Middle frontal gyrus (tissue), 1 donor: ENCODE measurements at regions not wholly inside any gene's neighbourhood (a gene's known extent, or its start where the extent isn't known, plus 50 kb on each side); places are given as distances from the start of the nearest gene placed in this dataset.

Experiments
- DNase-seq: peaks from one replicate; pipeline ENCODE4 v3.0.0-alpha.2; 2015; ENCODE audit warnings: low spot score; ENCODE audit errors: extremely low spot score

- no peak for DNase-seq
These were observed 294.2 kb upstream of the SEMA6D start for GRCh38 chr15:47422881-47423665.

GRCh38 chr15:47427463-47427862 is 289.8 kb upstream of the SEMA6D start:
- DNase-seq, result no peak

GRCh38 chr15:47429376-47429775 is 287.9 kb upstream of the SEMA6D start:
- DNase-seq, result no peak

DNA sequence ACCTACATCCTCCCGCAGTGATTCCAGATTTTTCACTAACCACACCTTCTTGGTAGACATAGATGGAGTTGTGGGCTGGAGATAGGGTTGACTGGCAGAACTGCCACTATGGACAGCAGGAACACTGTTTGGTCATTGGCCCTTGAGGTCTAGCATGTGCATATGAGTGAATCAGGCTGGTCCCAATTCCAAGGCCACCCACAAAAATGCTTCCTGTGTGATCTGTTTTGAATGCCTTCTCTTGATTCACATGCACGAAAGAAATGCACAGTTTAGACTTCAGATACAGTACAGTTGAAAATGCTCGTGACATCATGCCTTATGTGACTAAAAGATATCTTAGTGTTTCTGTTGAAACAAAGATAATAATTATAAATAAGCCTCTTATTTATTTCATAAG is 285.8 kb upstream of the SEMA6D start:
- DNase-seq, result no peak

GRCh38 chr15:47432826-47433225 is 284.5 kb upstream of the SEMA6D start:
- no peak for DNase-seq

DNA sequence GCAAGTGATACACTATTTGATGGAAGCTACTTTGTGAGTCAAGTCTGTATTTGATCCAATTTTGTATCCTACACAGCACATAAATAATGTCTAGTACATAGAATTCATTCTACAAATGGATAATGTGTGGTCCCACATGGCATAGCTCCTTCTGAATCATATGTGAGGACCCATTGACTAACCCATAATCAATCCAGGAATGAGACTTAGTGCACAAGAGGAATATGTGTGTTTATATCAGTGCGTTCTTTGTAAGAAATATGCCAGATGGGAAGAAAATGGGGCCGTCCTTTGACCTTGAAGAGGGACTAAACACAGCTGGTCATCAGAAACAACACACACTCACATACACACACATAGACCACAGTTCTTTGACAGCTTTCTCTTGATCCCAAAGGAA is 282.7 kb upstream of the SEMA6D start:
- DNase-seq, result no peak

- DNase-seq, result no peak
These were observed 279.8 kb upstream of the SEMA6D start for GRCh38 chr15:47437491-47437890.

- DNase-seq, result no peak
These were observed 277.9 kb upstream of the SEMA6D start for GRCh38 chr15:47439146-47440111.

DNA sequence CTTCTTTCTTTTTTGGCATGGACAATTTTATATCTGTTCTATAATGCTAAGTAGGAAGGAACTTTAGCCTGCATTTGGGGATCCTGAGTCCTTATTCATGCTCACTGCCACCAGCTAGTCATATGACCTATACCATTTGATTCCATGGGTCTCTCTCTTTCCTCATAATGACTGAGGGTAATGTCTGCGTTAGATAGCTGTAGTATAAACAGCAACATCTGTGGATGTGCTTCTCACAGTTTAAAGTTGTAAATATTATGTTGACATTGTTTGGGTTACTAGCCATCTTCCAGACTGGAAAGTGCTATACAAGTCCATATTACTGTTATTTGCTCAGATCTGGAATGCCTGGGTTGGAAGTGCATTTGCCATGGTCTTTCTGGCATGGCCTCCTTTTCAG is 274.9 kb upstream of the SEMA6D start:
- no peak for DNase-seq

- no peak for DNase-seq
These were observed 273.5 kb upstream of the SEMA6D start for GRCh38 chr15:47443839-47444238.

- DNase-seq, result no peak
These were observed 271.4 kb upstream of the SEMA6D start for GRCh38 chr15:47445723-47446392.

DNA sequence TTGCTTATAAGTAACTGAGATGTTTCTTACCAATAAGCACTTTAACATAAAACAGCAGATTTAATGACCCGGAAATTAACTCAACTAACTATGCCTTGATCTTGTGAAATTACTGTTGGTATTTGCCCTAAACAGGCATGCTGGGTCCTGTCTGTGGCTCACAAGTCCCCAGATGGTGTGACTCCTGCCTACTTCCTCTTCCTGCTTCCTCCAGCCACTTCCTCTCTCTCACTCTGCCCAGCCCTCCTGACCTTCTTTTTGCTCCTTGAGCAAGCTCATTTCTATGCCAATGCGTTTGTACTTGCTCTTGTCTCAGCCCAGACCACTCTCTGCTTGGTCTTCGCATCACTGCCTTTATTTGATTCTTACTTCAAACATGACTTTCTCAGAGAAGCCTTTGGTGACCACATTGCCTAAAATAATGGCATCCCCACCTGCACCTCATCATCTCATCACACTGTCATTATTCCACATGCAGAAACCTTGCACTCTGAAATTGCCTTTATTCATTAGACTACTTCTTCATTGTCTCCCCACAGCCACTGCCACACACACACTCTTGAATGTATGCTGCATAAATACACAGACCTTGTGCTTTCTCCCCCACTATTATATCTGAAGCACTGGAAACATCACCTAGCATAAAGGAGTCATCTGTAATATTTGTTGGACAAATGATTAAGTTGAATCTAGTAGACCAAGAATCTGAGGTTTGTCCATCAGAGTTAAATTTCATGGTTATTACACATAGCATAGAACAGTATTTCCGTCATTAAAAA is 256.3 kb upstream of the SEMA6D start:
- DNase-seq, result no peak

DNA sequence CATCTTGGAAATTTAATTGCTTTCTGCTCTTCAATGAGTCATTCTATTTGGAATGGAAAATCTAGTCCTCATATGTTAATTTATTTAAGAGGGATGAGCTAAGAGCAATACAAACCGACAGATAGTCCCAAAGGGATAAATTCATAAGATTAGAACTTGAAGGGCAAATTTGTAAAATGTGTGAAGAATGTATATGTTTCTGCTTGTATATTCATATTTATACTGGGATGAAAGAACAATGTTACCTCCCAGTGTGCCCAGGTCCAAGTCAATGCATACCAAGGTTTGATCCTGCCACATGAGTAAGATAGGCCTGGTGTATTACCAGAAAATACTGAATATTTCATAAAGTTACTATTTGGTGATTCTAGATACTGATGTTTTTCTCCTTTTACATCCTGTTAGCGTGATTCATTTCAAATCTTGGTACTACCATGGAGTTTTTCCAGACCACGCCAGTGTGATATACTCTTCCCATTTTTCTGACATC is 255.6 kb upstream of the SEMA6D start:
- DNase-seq, result no peak

- DNase-seq, result no peak
These were observed 250.9 kb upstream of the SEMA6D start for GRCh38 chr15:47466357-47466756.

DNA sequence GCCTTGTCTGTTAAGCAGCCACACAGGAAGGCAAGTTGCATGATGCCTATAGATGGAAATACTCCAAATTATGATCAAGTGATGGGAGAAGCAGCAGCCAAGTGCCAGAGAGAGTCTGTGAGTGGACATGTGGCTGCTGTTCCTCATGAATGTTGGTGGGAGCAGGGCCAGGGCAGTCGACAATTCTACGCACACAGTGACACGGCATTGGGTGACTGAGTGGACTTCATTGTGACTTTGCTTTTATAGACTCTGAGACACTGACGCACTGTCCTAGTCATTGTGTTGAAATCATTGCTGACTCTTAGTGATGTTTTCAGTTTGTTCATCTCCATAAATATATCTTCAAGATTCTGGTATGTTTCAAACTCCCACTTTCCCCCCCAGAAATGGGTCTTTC is 246.3 kb upstream of the SEMA6D start:
- no peak for DNase-seq

DNA sequence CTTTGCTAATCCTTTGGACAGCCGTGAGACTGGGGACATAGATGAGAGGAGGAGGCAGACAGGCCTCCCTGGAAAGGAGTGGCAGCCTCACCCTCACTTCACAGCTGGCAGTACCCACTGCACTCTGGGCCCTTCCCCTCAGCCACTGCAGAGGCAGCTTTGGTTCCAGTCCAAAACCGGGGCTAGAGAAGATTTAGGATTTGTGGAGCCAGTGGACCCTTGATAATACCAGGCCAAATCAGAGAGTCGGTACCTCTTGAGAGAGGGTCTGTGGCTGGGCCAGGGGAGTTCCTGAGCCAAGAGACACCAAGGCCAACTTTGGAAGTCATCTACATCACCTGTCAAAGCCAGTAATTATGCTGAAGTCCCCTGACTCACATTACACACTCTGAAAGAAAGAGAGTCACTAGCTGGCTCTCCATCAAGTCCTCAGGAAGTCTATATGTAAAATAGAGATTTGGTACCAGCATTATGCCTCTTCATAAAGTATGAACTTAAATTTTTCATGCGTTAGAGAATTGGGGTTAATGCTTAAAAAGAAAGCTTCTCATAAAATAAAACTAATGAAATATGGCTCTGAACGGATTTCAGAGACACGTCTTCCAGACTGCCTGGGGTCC is 244.1 kb upstream of the SEMA6D start:
- DNase-seq, result no peak

DNA sequence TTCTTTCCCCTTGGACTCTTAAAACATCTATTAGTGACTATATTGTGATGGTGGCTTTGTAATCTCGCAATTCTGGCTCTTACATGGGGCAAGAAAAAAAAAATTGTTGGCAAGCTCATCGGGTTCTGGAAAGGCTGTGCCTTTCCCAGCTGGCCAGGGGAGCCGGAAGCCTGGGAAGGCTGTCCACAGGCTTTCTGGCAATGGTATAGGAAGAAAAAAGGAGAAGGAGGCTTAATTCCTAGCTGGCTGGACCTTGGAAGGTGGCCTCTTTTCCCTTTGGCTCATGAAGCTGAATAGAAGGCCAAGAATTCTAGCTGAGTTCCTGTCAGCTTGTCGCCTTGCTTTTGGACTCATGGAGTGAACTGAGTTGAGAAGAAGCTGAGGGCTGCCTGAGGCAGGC is 243.5 kb upstream of the SEMA6D start:
- peak; percentile 18 for DNase-seq

- no peak for DNase-seq
These were observed 242.0 kb upstream of the SEMA6D start for GRCh38 chr15:47475336-47475735.

DNA sequence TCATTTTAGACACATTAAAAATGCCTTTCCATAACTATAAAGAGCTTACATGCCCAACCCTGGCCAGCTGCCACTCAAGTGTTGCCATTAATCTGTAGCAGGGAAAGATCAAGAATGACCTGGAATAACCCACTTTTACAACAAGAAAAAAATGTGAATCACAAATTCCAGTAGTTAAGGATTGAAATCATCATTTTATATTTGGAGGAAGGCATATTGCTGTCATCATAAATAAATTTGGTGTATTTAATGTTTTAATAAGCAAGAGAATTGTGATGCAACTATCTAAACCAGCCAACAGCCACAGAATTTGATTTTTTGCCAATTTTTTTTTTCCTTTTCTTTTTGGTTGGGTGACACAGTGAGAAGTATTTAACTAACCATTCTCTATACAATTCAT is 240.0 kb upstream of the SEMA6D start:
- DNase-seq, result no peak

DNA sequence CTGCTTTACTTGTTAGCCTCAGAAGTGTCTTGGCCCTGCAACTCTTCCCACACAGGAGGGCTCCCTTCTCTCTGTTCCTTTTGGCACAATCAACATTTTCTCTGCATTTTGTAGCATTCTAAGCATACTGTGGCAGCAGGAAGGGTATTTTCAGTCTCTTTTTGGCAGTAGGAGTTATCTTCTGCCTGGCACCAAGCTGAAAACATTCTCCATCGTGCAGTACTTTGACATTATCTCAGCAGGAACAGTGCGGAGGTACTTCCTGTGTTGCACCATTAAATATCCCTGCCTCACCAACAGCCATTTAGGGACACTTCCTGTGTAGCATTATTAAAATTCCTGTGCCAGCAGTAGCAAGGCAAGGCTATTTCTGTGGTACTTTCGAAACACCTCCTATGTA is 233.2 kb upstream of the SEMA6D start:
- no peak for DNase-seq

DNA sequence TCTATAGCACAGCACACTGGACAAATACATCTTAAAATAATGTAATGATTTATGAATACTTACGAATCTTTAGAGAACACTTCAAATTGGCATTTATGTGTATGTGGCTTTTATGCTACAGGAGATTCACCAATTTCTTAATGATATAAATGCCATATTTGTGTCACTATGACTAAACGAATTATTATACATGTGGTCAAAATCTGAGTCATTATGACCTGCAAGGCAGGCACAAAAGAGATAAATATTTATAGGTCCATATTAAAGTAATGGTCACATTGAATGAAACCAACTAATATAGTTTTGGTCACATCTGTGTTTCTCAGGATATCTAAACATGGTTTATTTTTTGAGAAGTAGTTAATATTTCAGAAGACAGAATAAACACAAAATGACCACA is 232.3 kb upstream of the SEMA6D start:
- DNase-seq, result no peak
